DND-41 (cell line): ENCODE measurements at regions not wholly inside any gene's neighbourhood (a gene's known extent, or its start where the extent isn't known, plus 50 kb on each side); places are given as distances from the start of the nearest gene placed in this dataset.

Experiments
- EZH2 ChIP-seq: IDR thresholded peaks from 3 replicates; pipeline ENCODE4 v1.6.1; 2012; ENCODE audit warnings: borderline replicate concordance, low read depth, mild to moderate bottlenecking, moderate library complexity, low read length, inconsistent platforms; ENCODE audit not compliant: severe bottlenecking
- TF ChIP-seq, protein P1 (sequence below): IDR thresholded peaks from 2 replicates; pipeline ENCODE4 v1.5.1; 2012; ENCODE audit warnings: borderline replicate concordance, low read length, moderate library complexity, mild to moderate bottlenecking; ENCODE audit not compliant: poor library complexity, severe bottlenecking; ENCODE audit errors: extremely low read depth

DNA sequence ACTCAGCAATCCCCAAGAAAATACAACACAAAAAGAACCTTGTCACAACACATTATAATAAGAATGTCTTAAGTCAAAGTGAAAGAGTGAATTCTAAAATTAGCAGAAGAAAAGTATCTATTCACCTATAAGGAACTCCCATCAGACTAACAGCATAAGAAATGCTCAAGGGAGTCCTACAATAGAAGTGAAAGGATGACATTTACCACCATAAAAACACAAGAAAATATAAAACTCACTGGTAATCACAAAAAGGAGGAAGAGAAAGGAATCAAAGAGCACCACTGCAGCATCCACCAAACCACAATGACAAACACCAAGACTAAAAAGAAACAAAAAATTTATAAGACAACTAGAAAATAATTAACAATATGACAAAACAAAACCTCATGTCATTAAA lies 257.0 kb upstream of the AGTR2 start:
- TF ChIP-seq, protein P1, sequence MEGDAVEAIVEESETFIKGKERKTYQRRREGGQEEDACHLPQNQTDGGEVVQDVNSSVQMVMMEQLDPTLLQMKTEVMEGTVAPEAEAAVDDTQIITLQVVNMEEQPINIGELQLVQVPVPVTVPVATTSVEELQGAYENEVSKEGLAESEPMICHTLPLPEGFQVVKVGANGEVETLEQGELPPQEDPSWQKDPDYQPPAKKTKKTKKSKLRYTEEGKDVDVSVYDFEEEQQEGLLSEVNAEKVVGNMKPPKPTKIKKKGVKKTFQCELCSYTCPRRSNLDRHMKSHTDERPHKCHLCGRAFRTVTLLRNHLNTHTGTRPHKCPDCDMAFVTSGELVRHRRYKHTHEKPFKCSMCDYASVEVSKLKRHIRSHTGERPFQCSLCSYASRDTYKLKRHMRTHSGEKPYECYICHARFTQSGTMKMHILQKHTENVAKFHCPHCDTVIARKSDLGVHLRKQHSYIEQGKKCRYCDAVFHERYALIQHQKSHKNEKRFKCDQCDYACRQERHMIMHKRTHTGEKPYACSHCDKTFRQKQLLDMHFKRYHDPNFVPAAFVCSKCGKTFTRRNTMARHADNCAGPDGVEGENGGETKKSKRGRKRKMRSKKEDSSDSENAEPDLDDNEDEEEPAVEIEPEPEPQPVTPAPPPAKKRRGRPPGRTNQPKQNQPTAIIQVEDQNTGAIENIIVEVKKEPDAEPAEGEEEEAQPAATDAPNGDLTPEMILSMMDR: no peak
- TF ChIP-seq EZH2: no peak
